Brain microvascular endothelial cell (primary cell): ENCODE measurements at regions not wholly inside any gene's neighbourhood (a gene's known extent, or its start where the extent isn't known, plus 50 kb on each side); places are given as distances from the start of the nearest gene placed in this dataset.

Experiments
- DNase-seq: peaks from one replicate; pipeline ENCODE4 v3.0.0-alpha.2; 2020
- H3K27ac ChIP-seq: fragments of 250-450 bp; sonication (Bioruptor Pico); 2 replicates; pipeline ENCODE4 v1.5.1; 2020; ENCODE audit warnings: mild to moderate bottlenecking, moderate library complexity
- H3K27me3 ChIP-seq: fragments of 250-450 bp; sonication (Bioruptor Pico); replicated peaks from 2 replicates; pipeline ENCODE4 v1.5.1; 2020; ENCODE audit warnings: mild to moderate bottlenecking
- H3K36me3 ChIP-seq: fragments of 250-450 bp; sonication (Bioruptor Pico); replicated peaks from 2 replicates; pipeline ENCODE4 v1.5.1; 2020; ENCODE audit warnings: mild to moderate bottlenecking
- H3K4me3 ChIP-seq: 2 replicates; pipeline ENCODE4 v1.5.1; 2011; ENCODE audit warnings: low read depth, mild to moderate bottlenecking, control low read depth, low read length, moderate library complexity
- in situ Hi-C: cut with HindIII; loops from 2 replicates; pipeline ENCODE4 v1.10.0; 2017; ENCODE audit warnings: low sequenced_read_pairs, low pct_ligation_motif_present
- TF ChIP-seq, protein P1 (sequence below): IDR thresholded peaks from 2 replicates; pipeline ENCODE4 v1.5.1; 2011; ENCODE audit warnings: low read depth, mild to moderate bottlenecking, moderate library complexity, low read length, control low read depth, inconsistent platforms; ENCODE audit errors: missing control alignments

DNA sequence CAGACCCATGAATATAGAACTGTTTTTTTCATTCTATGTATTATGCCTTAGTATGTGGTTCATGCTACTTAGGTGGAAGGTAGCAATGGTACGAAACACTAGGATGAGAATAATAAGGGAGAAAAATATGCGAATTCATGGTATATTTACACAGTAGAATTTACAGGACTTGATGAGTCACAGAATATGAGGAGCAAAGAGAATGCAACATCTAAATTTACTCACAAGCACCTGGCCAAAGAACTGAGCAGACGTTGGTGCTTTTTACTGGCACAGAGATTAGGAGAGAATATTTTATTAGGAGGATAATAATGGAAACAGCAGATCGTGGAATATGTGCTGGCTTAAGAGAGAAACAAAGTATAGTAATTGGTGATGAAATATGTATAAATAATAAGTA, 785.4 kb upstream of the ROBO1 start:
- in situ Hi-C loops = no loop called here
- DNase-seq = no peak
- no peak overlapping the region for H3K27ac ChIP-seq
- TF ChIP-seq, protein P1, sequence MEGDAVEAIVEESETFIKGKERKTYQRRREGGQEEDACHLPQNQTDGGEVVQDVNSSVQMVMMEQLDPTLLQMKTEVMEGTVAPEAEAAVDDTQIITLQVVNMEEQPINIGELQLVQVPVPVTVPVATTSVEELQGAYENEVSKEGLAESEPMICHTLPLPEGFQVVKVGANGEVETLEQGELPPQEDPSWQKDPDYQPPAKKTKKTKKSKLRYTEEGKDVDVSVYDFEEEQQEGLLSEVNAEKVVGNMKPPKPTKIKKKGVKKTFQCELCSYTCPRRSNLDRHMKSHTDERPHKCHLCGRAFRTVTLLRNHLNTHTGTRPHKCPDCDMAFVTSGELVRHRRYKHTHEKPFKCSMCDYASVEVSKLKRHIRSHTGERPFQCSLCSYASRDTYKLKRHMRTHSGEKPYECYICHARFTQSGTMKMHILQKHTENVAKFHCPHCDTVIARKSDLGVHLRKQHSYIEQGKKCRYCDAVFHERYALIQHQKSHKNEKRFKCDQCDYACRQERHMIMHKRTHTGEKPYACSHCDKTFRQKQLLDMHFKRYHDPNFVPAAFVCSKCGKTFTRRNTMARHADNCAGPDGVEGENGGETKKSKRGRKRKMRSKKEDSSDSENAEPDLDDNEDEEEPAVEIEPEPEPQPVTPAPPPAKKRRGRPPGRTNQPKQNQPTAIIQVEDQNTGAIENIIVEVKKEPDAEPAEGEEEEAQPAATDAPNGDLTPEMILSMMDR = no peak
- H3K36me3 ChIP-seq = no peaks in the 10 kb centered on the region
- no peaks in the 10 kb centered on the region for H3K27me3 ChIP-seq
- no peak overlapping the region for H3K4me3 ChIP-seq

DNA sequence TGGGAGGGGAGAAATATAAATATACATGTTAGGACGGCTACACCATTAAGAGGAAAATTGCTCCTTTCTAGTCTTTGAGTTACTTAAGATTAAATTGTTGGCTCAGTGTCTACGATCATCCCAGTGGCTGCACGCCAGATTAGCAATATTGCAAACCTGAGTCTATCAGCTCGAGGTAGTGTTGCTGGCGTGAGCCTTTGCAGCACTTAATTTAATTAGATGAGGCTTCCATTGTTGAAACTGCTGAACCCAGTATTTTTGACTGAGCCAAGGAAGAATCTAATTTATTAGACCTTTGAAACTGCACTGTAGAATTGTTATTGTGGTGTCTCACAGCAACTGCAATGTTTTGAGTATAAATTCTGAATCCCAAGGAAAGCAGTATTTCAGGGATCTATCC, 782.4 kb upstream of the ROBO1 start:
- TF ChIP-seq, protein P1 = no peak
- Histone ChIP-seq H3K27me3 (no peaks in the 10 kb centered on the region), H3K36me3 (no peaks in the 10 kb centered on the region), H3K4me3 (no peak overlapping the region), H3K27ac (no peak overlapping the region)
- DNase-seq = no peak
- in situ Hi-C loops = no loop called here

DNA sequence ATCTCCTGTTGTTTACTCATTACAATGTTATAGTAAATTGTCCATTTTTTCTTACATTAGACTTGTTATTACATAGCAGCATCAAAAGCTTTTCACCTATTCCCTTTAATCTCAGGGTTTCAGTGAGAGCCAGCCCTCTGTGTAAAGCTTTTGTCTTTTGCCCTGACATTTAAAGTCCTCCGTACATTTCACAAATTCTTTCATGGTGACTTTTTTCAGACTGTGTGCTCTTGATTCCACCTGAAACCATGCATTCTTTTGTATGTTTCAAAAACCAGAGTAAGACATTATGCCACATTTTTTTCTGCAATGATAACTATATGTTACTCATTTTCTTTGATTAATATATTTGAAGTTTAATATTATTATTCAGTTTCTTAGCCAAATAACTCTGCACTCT, 781.4 kb upstream of the ROBO1 start:
- no peak overlapping the region for H3K27ac ChIP-seq

DNA sequence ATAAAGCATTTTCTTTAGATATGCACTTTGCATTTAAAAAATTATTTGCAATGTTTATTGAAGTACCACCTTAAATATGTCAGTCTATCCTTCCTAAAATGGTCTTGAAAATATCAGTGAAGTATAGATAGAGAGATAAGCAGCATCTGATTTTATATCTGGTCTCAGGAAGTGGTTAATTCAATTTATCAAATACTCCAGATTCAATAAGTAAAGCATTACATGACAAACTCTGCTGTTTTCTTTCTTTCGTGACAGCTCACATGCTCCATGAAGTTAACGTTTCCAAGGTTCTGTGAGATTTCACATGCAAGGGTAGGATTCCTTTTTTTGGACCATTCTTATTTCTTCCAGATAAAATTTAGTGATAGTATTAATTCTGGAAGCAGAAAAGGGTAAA, 775.4 kb upstream of the ROBO1 start:
- H3K27me3 ChIP-seq = no peaks in the 10 kb centered on the region
- no peaks in the 10 kb centered on the region for H3K36me3 ChIP-seq
- no peak overlapping the region for H3K4me3 ChIP-seq
- in situ Hi-C loops = no loop called here
- no peak for DNase-seq
- TF ChIP-seq, protein P1 = no peak
- H3K27ac ChIP-seq = no peak overlapping the region

More for the DNA sequence above, 781.4 kb upstream of the ROBO1 start:
- no peak for DNase-seq
- in situ Hi-C loops = no loop called here
- H3K27me3 ChIP-seq = no peaks in the 10 kb centered on the region
- TF ChIP-seq, protein P1 = no peak
- no peak overlapping the region for H3K4me3 ChIP-seq
- H3K36me3 ChIP-seq = no peaks in the 10 kb centered on the region

DNA sequence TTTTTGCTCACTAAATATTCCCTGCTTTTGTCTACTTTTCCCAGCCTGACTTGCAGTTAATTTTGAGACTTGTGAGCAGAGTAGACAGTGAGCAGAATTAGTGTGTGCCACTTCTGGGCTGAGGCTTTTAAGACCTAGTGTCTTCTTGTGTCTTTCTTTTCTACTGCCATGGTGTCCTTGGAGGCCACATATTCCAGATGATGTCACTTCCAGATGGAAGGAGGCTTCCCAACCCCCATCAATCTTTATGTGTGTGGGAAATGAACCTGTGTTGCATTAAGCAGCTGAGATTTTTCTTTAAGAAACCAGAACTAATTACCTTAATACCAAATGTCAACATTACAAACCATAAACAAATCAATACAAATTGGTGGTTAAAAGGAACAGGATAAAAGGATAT, 774.7 kb upstream of the ROBO1 start:
- no peak overlapping the region for H3K27ac ChIP-seq
- DNase-seq = no peak
- H3K4me3 ChIP-seq = no peak overlapping the region
- TF ChIP-seq, protein P1 = no peak
- H3K27me3 ChIP-seq = no peaks in the 10 kb centered on the region
- no peaks in the 10 kb centered on the region for H3K36me3 ChIP-seq
- in situ Hi-C loops = no loop called here

DNA sequence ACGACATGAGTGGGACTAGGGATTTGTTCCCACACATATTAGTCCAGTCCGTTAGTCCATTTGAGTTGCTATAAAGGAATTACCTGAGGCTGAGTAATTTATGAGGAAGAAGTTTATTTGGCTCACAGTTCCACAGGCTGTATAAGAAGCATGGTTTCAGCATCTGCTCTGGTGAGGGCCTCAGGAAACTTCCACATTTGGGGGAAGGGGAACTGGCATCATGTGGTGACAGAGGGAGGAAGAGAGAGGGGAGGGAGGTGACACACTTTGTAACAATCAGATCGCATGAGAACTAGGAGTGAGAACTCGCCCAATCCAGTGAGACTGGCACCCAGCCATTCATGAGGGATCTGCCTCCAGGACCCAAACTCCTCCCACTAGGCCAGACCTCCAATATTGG, 769.9 kb upstream of the ROBO1 start:
- DNase-seq = no peak
- no peak overlapping the region for H3K27ac ChIP-seq
- H3K4me3 ChIP-seq = no peak overlapping the region
- no peaks in the 10 kb centered on the region for H3K36me3 ChIP-seq
- H3K27me3 ChIP-seq = no peaks in the 10 kb centered on the region
- in situ Hi-C loops = no loop called here
- TF ChIP-seq, protein P1 = no peak
